Endothelial cell of umbilical vein (primary cell): ENCODE measurements at regions not wholly inside any gene's neighbourhood (a gene's known extent, or its start where the extent isn't known, plus 50 kb on each side); places are given as distances from the start of the nearest gene placed in this dataset.

ENCODE experiments used
- EZH2 ChIP-seq: IDR thresholded peaks from 2 replicates; pipeline ENCODE4 v1.6.1; 2012; ENCODE audit warnings: borderline replicate concordance, low read depth, mild to moderate bottlenecking, moderate library complexity, low read length, inconsistent platforms; ENCODE audit not compliant: severe bottlenecking
- POLR2A ChIP-seq: IDR thresholded peaks from 2 replicates; pipeline ENCODE4 v1.6.1; 2012; ENCODE audit warnings: low read depth, mild to moderate bottlenecking, control low read depth, low read length
- TF ChIP-seq, protein P1 (sequence below), 2 donors: IDR thresholded peaks; 1 replicate in 1 of 2; 2 replicates in 1 of 2; pipeline ENCODE4 v1.5.1; 2011; ENCODE audit warnings: low read length in 2 of 2, mild to moderate bottlenecking in 2 of 2, moderate library complexity in 2 of 2, control low read depth in 1 of 2, inconsistent platforms in 1 of 2, low read depth in 1 of 2; ENCODE audit not compliant: insufficient read depth in 1 of 2; ENCODE audit errors: extremely low read depth in 1 of 2
- TF ChIP-seq, protein P2 (sequence below): IDR thresholded peaks from 2 replicates; pipeline ENCODE4 v1.6.1; 2011; ENCODE audit not compliant: insufficient read depth, insufficient read length

GRCh38 chr6:2526766-2527165 lies 224.0 kb downstream of the MYLK4 start:
- TF ChIP-seq, protein P1, sequence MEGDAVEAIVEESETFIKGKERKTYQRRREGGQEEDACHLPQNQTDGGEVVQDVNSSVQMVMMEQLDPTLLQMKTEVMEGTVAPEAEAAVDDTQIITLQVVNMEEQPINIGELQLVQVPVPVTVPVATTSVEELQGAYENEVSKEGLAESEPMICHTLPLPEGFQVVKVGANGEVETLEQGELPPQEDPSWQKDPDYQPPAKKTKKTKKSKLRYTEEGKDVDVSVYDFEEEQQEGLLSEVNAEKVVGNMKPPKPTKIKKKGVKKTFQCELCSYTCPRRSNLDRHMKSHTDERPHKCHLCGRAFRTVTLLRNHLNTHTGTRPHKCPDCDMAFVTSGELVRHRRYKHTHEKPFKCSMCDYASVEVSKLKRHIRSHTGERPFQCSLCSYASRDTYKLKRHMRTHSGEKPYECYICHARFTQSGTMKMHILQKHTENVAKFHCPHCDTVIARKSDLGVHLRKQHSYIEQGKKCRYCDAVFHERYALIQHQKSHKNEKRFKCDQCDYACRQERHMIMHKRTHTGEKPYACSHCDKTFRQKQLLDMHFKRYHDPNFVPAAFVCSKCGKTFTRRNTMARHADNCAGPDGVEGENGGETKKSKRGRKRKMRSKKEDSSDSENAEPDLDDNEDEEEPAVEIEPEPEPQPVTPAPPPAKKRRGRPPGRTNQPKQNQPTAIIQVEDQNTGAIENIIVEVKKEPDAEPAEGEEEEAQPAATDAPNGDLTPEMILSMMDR (IDR thresholded peaks at IDR 0.05; ENCODE audit: extremely low read depth in 1 of 2, insufficient read depth in 1 of 2, low read depth in 1 of 2, low read length in 2 of 2): no peak
- TF ChIP-seq POLR2A (no peak), EZH2 (no peak)
- TF ChIP-seq, protein P2, sequence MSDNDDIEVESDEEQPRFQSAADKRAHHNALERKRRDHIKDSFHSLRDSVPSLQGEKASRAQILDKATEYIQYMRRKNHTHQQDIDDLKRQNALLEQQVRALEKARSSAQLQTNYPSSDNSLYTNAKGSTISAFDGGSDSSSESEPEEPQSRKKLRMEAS: no peak
